SK-N-SH (cell line): ENCODE measurements at regions not wholly inside any gene's neighbourhood (a gene's known extent, or its start where the extent isn't known, plus 50 kb on each side); places are given as distances from the start of the nearest gene placed in this dataset.

ENCODE experiments used
- CTCF ChIP-seq: fragments of 200-600 bp; sonication (generic); IDR thresholded peaks from 2 replicates; pipeline ENCODE4 v1.6.1; 2017; ENCODE audit warnings: antibody characterized with exemption, mild to moderate bottlenecking, moderate library complexity
- MEF2A ChIP-seq: IDR thresholded peaks from 2 replicates; pipeline ENCODE4 v1.4.0; 2012; ENCODE audit warnings: low read depth, borderline replicate concordance
- NRF1 ChIP-seq: IDR thresholded peaks from 2 replicates; pipeline ENCODE4 v1.6.1; 2012; ENCODE audit warnings: low read depth, mild to moderate bottlenecking, low read length
- POLR2AphosphoS5 ChIP-seq: IDR thresholded peaks from 2 replicates; pipeline ENCODE4 v1.6.1; 2012; ENCODE audit warnings: low read depth, low read length
- REST ChIP-seq: IDR thresholded peaks from 2 replicates; pipeline ENCODE4 v1.6.1; 2012; ENCODE audit warnings: mild to moderate bottlenecking, low read depth, low read length, moderate library complexity
- RFX5 ChIP-seq: IDR thresholded peaks from 2 replicates; pipeline ENCODE4 v1.6.1; 2012; ENCODE audit warnings: mild to moderate bottlenecking, improper control_type of control experiment, low read length
- USF2 ChIP-seq: fragments of 150-350 bp; IDR thresholded peaks from 2 replicates; pipeline ENCODE4 v1.6.1; 2017; ENCODE audit warnings: antibody characterized with exemption, low read length, low read depth, borderline replicate concordance

- TF ChIP-seq MEF2A (no peak), NRF1 (no peak), CTCF (no peak), USF2 (no peak), POLR2AphosphoS5 (no peak), RFX5 (no peak), REST (no peak)
These were observed 537.7 kb upstream of the NMUR2 start for GRCh38 chr5:152942633-152943336.
